DMS153 treated with DMSO at 0.1 percent for 48 hours (cell line): ENCODE measurements at regions not wholly inside any gene's neighbourhood (a gene's known extent, or its start where the extent isn't known, plus 50 kb on each side); places are given as distances from the start of the nearest gene placed in this dataset.

Experiments used
- DNase-seq: peaks from one replicate; lab custom pipeline; 2025; ENCODE audit not compliant: unreplicated experiment; lab: John Stamatoyannopoulos, UW

GRCh38 chr17:65477600-65477999, 83.8 kb downstream of the AXIN2 start:
- DNase-seq = no peak

DNA sequence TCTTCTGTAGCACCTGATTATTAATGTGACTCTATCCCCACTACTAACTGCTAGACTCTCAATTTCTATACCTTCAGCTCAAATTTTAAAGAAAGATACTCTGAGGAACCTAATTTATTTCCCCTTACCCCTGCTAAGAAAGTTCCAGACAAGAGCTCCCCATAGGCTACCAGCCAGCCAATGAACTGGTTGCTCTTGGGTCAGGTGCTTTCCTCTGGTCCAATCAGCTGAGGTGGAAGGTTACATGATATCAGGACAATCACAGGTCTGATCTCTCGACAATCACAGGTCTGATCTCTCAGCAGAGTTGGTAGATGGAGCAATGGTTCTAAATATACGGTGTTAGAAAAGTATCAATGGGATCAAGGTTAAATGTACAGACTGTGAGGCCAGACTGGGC, 86.8 kb downstream of the AXIN2 start:
- no peak for DNase-seq

DNA sequence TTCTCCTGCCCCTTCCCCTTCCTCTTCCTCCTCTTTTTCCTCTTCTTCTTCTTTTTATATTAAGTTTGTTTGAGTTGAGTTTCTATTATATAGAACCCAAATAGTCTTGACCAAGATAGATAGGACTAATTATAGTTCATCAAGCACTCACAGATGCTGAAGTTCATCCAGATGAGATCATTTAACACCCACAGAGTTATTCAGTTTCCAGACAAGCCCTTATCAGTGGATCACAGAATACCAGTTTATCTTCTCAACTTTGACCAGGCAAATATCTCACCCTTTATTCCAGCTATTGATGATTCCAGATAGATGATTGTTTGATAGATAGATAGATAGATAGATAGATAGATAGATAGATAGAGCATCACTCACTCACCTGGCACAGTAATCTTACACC, 87.5 kb downstream of the AXIN2 start:
- no peak for DNase-seq

- no peak for DNase-seq
Measured at GRCh38 chr17:65473363-65473762, 88.1 kb downstream of the AXIN2 start.

- DNase-seq = no peak
Measured at GRCh38 chr17:65472666-65473309, 88.7 kb downstream of the AXIN2 start.

DNA sequence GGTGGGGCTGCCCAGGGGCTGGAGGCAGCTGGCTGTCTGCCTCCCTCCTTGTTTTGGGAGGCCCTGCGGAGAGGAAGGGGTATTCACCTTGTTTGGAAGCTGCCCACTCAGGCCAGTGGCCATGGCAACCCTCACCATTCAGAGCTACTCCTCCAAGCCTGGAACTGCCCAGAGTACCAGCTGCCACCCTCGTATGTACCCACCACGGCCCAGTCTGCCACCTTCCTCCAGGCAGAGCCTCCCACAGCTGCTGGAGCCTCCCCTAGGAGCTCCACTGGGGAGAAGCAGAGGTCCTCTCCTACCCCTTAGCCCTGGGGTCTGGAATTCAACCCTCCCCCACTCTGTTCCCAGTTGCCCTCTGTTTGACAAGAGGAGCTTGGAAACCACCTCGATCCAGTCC, 90.7 kb downstream of the AXIN2 start:
- no peak for DNase-seq

DNA sequence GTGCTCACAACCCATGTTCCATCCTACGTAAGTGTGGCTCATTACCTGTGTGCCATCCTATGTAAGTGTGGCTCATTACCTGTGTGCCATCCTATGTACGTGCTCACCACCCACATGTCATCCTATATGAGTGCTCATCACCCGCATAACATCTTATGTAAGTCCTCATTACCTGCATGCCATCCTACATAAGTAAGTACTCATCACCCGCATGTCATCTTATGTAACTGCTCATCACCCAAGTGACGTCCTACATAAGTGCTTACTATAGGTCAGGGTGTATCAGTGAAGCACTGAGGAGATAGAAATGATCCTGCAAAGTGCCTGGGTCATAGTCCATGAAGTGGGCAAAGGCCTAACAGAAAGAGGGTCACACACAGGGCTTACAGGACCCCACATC, 93.1 kb downstream of the AXIN2 start:
- DNase-seq = no peak

DNA sequence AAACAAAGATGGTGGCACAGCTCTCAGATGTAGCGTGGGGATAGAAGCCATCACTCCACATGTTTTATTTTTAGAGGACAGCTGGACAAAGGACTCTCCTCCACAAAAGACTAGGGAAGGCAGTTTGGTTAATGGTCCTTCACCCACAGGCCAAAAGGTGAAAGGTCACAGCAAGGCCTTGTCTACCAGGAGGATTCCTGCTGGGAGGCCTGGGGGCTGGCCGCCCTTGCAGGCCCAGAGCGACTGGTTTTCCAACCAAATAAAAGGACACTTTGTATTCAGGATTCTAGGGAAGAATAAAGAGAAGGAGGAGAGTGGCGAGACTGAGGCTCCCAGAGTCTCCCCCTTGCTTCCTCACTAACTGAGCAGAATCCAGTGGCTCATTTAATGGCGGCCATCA, 94.3 kb downstream of the AXIN2 start:
- DNase-seq = no peak

- DNase-seq = no peak
Measured at GRCh38 chr17:65466547-65466946, 94.9 kb downstream of the AXIN2 start.

DNA sequence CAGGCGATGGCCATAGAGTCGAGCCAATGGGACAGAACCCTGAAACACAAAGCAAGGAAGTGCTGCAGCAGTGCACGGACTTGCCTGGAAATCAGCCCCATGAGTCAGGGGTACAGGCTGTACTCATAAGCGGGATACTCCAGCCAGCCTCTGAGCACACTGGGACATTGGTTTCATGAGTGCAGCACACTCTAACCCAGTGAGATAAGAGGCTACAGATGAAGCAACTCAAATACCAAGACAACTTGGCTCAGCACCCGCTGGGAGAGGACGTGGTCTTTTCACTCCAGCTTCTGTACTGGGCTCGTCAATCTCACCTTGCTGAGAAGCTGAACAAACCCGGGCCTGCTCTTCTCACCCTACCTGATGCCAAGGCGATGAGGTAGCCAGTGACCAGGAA, 98.2 kb downstream of the AXIN2 start:
- no peak for DNase-seq

DNA sequence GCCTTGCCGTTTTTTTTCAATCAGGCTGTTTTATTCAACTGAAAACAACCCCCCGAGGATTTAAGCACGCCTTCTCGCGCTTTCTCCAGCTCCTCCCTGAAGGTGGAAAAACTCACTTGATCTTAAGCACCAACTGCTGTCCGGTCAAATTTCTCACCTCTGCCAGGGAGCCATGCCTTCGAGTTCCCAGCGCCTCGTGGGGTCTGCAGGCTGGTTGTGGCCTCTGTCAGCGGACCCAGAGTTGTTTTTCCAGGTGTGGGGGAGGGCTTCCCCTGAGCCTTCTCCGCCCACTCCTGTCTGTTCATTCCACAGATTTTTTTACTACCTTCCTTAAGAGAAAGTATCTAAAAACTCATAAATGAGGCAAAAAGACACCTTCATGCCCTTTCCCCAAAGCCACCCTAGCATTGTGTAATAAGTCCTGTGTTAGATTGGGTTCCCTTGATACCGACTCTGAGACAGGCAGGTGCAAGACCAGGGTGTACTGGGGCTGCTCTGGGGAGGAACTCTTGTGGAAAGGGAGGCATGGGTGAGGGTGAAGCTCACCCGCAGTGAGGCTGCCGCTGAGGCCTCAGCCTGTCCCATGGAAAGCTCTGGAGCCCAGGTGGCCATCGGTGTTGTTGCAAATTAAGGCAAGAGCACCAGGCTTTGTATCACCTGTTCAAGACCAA, 101.6 kb downstream of the AXIN2 start:
- no peak for DNase-seq

GRCh38 chr17:65457635-65458257, 103.7 kb downstream of the AXIN2 start:
- no peak for DNase-seq

- no peak for DNase-seq
Measured at GRCh38 chr17:65457183-65457582, 104.3 kb downstream of the AXIN2 start.

GRCh38 chr17:65456368-65457151, 104.9 kb downstream of the AXIN2 start:
- DNase-seq = no peak

DNA sequence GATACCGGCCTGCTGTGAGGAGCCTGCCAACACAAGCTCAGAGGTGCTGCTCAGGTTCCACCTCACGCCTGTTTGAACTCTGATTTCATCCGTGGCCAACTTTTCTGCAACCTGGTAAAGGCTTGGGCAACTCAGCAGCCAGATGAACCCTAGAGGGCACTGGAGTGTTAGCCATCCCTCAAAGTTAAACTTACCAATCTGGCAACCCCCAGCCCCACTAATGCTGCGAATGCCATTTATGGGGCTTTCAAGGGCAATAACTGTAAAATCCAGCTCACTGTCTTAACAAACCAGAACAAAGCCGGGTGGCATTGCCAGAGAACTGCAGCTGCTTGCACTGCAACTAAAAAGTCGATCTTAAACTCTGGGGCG, 105.5 kb downstream of the AXIN2 start:
- DNase-seq = no peak

GRCh38 chr17:65455154-65455971, 106.1 kb downstream of the AXIN2 start:
- no peak for DNase-seq

DNA sequence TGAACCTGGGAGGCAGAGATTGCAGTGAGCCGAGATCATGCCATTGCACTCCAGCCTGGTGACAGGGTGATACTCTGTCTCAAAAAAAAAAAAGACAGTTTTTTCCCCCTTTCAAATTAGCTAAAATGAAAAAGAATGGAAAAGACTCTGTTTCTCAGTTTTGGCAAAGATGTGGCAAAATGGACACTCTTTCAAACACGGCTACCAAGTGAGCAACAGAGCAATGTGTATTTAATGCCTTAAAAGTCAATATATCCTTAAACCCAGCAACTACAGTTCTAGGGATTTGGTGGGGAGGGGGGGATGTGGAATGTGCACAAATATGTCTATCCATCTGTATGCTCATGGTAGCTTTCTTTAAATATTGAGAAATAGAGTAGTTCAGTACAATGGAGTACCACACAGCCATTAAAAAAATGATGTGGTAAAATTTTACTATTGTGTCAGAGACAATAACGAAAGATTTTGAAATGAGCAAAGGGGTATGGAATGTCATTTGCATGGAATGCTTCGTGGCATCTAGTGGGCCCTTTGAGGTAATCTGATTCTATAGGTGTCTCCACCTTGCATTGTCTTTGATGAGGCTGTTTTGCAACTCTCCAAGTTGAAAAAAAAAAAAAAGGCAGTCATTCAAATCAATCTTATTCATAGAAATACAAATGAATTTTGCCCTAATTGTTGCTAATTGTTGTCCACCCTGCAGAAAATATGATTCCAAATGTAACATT, 108.1 kb downstream of the AXIN2 start:
- no peak for DNase-seq

DNA sequence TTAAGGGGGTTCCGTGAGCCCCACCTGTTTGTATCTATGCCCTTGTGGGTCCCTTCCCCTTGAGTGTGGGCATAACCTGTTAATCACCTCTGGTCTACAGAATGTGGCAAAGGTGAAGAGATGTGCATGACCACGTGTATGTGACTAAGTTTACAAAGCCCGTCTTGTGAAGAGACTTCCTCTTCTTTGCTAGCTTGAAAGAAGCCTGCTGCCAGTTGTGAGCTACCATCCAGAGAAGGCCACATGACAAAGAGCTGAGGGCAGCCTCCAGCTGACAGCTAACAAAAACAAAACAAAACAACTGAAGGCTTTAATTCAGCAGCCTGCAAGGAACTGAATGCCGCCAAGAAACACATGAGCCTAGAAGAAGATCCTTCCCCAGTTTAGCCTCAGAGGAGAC, 112.0 kb downstream of the AXIN2 start:
- no peak for DNase-seq

DNA sequence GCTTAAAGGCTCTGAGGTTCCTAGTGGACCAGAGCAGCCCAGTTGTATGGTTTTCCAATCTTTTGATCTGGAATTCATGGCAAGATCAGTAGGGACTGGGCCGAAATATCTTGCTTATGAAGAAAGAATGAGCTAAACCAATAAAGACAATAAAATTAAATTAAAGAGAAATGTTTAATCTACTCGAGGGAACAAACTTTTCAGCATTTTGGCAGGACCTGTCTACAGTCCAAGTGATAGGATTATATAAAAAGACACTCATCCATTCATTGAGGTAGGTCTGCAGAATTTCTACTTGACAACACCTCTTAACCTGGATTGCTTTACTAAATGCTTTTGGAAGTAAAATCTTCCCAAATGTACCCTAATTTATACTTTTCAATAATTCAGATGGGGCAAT, 113.6 kb downstream of the AXIN2 start:
- DNase-seq = no peak

DNA sequence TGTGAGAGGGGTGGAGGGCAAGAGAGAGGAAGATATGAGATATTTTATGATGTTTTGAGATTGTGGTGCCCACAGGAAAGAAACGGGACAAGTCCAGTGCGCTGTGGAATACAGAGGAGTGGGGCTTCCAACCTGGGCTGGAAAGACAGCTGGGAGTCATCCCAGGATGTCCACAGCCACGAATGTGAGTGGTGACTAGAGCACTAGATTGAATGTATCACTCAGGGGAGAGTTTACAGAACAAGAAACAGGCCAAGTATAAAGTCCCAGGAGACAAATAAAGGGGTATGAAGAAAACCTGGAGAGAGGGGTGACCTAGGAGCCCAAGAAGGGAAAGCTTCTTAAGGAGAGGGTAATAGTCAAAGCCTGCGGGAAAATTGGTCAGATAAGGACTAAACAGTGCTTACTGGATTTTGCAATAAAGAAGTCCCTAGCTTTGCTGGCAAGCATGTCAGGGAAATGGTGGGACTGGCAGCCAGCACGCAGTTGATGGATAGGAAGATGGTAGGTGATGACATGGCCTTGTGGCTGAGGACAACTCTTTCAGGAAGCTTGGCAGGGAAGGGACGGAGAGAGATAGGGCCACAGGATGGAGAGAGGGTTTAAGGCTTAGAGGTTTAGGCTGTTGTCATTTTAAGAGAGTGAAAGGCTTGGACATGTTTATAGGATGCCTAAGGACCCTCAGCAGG, 114.5 kb downstream of the AXIN2 start:
- no peak for DNase-seq
